ENCODE measurements at regions not wholly inside any gene's neighbourhood (a gene's known extent, or its start where the extent isn't known, plus 50 kb on each side); places are given as distances from the start of the nearest gene placed in this dataset.

- no peaks in the 10 kb centered on the region for H3K9me3 ChIP-seq (ENCODE audit: control insufficient read depth, low read depth, low read length)
- WGBS (ENCODE audit: insufficient coverage, low lambda C conversion rate): 100% methylated on average over 1 of the region's 1 CpG
- H3K4me3 ChIP-seq (ENCODE audit: low read length): no peak overlapping the region
- no peak for DNase-seq
- no peaks in the 10 kb centered on the region for H3K36me3 ChIP-seq (ENCODE audit: control insufficient read depth, insufficient read depth, low read length)
- H3K27ac ChIP-seq (ENCODE audit: low read length): no peak overlapping the region
- no peaks in the 10 kb centered on the region for H3K27me3 ChIP-seq (ENCODE audit: control insufficient read depth, insufficient read depth, low read length)
- no peaks in the 10 kb centered on the region for H3K4me1 ChIP-seq (ENCODE audit: control insufficient read depth, insufficient read depth, low read length)
Observed at GRCh38 chr4:137333031-137333430, 199.3 kb downstream of the PCDH18 start.

DNA sequence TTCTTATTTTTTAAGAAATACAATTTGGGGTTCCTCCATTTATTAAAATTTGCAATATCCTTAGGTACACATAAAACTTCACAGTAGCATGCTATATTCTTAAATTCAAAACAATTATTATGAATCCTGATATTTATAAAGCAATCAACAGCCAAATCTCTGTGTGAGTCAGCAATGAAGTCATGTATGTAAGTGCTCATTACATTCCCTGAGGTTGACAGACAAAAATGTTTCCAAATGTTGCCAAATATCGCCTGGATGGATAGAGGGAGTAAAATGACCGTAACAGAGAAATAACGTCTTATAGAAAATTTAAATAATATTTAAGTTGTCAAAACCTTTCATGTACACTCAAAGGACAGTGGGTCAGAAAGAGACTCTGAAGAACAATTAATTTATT lies 220.0 kb downstream of the PCDH18 start:
- WGBS (ENCODE audit: insufficient coverage, low lambda C conversion rate): 100% methylated on average over 3 of the region's 3 CpGs
- H3K4me3 ChIP-seq (ENCODE audit: low read length): no peak overlapping the region
- no peak for DNase-seq
- H3K27me3 ChIP-seq (ENCODE audit: control insufficient read depth, insufficient read depth, low read length): no peaks in the 10 kb centered on the region
- H3K4me1 ChIP-seq (ENCODE audit: control insufficient read depth, insufficient read depth, low read length): no peaks in the 10 kb centered on the region
- H3K9me3 ChIP-seq (ENCODE audit: control insufficient read depth, low read depth, low read length): no peaks in the 10 kb centered on the region
- H3K27ac ChIP-seq (ENCODE audit: low read length): no peak overlapping the region
- no peaks in the 10 kb centered on the region for H3K36me3 ChIP-seq (ENCODE audit: control insufficient read depth, insufficient read depth, low read length)

- H3K27me3 ChIP-seq (ENCODE audit: control insufficient read depth, insufficient read depth, low read length): no peaks in the 10 kb centered on the region
- H3K9me3 ChIP-seq (ENCODE audit: control insufficient read depth, low read depth, low read length): no peaks in the 10 kb centered on the region
- no peaks in the 10 kb centered on the region for H3K4me1 ChIP-seq (ENCODE audit: control insufficient read depth, insufficient read depth, low read length)
- no peaks in the 10 kb centered on the region for H3K36me3 ChIP-seq (ENCODE audit: control insufficient read depth, insufficient read depth, low read length)
- no peak for DNase-seq
- no peak overlapping the region for H3K4me3 ChIP-seq (ENCODE audit: low read length)
- 67% methylated on average over 1 of the region's 3 CpGs for WGBS (ENCODE audit: insufficient coverage, low lambda C conversion rate)
- H3K27ac ChIP-seq (ENCODE audit: low read length): no peak overlapping the region
Observed at GRCh38 chr4:137310593-137311490, 221.5 kb downstream of the PCDH18 start.

- no peaks in the 10 kb centered on the region for H3K27me3 ChIP-seq (ENCODE audit: control insufficient read depth, insufficient read depth, low read length)
- H3K9me3 ChIP-seq (ENCODE audit: control insufficient read depth, low read depth, low read length): no peaks in the 10 kb centered on the region
- no peak overlapping the region for H3K27ac ChIP-seq (ENCODE audit: low read length)
- H3K36me3 ChIP-seq (ENCODE audit: control insufficient read depth, insufficient read depth, low read length): no peaks in the 10 kb centered on the region
- no peaks in the 10 kb centered on the region for H3K4me1 ChIP-seq (ENCODE audit: control insufficient read depth, insufficient read depth, low read length)
- no peak overlapping the region for H3K4me3 ChIP-seq (ENCODE audit: low read length)
- DNase-seq: no peak
Observed at GRCh38 chr4:137310166-137310565, 222.1 kb downstream of the PCDH18 start.

DNA sequence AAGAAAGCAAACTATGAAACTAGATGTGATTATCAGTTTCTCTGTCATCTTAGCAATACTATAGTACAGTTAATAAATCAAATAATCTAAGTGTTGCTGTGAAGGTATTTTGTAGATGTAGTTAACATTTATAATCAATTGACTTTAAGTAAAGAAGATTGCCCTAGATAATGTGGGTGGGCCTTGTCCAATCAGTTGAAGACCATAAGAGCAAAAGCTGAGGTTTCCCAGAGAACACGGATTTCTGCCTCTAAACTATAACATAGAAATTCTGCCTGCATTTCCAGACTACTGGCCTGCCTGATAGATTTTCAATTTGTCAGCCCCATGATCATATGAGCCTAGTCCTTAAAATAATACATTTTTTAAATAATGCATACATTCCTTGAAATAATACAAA lies 222.9 kb downstream of the PCDH18 start:
- Histone ChIP-seq H3K27ac (ENCODE audit: low read length) (no peak overlapping the region), H3K36me3 (ENCODE audit: control insufficient read depth, insufficient read depth, low read length) (no peaks in the 10 kb centered on the region), H3K9me3 (ENCODE audit: control insufficient read depth, low read depth, low read length) (no peaks in the 10 kb centered on the region), H3K4me3 (ENCODE audit: low read length) (no peak overlapping the region), H3K27me3 (ENCODE audit: control insufficient read depth, insufficient read depth, low read length) (no peaks in the 10 kb centered on the region), H3K4me1 (ENCODE audit: control insufficient read depth, insufficient read depth, low read length) (no peaks in the 10 kb centered on the region)
- 86% methylated on average over 1 of the region's 1 CpG for WGBS (ENCODE audit: insufficient coverage, low lambda C conversion rate)
- no peak for DNase-seq

DNA sequence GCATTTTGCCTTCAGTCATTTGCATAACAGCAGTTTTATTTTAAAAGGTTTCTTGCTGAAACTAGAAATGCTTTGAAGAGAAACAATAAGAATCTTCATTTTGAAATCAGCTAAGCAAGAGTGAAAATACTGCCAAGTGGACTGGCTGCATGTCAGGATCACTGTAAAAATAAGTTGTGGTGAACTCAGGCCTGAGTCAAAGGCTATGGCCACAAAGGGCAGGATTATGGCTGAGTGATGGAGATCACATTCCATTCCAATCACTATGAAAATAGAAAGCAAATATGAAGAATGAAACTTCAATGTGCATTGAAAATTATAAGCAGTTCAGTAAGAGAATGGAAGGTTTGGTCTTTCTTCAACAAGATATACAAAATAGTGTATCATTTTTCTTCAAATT lies 224.5 kb downstream of the PCDH18 start:
- Histone ChIP-seq H3K9me3 (ENCODE audit: control insufficient read depth, low read depth, low read length) (no peaks in the 10 kb centered on the region), H3K4me1 (ENCODE audit: control insufficient read depth, insufficient read depth, low read length) (no peaks in the 10 kb centered on the region), H3K27me3 (ENCODE audit: control insufficient read depth, insufficient read depth, low read length) (no peaks in the 10 kb centered on the region), H3K36me3 (ENCODE audit: control insufficient read depth, insufficient read depth, low read length) (no peaks in the 10 kb centered on the region), H3K27ac (ENCODE audit: low read length) (no peak overlapping the region), H3K4me3 (ENCODE audit: low read length) (no peak overlapping the region)
- no peak for DNase-seq

- DNase-seq: no peak
- Histone ChIP-seq H3K9me3 (ENCODE audit: control insufficient read depth, low read depth, low read length) (no peaks in the 10 kb centered on the region), H3K36me3 (ENCODE audit: control insufficient read depth, insufficient read depth, low read length) (no peaks in the 10 kb centered on the region), H3K27me3 (ENCODE audit: control insufficient read depth, insufficient read depth, low read length) (no peaks in the 10 kb centered on the region), H3K4me1 (ENCODE audit: control insufficient read depth, insufficient read depth, low read length) (no peaks in the 10 kb centered on the region), H3K27ac (ENCODE audit: low read length) (no peak overlapping the region), H3K4me3 (ENCODE audit: low read length) (no peak overlapping the region)
Observed at GRCh38 chr4:137300776-137301175, 231.5 kb downstream of the PCDH18 start.

DNA sequence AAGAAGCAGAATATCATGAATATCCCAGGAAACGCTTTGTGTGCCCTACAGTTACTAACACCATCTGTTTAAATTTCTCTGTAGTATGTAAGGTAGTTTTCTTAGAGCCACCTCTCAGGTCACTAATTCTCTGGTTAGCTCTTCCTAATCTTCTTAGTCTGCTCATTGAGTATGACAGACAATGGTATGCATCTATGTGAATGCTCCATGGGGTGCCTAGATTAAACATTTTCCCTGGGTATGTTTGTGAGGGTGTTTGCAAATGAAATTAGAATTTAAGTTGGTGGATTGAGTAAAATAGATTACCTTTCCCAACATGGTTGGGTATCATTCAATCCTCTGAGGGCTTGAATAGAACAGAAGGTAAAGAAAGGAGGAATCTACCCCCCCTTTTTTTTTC lies 233.0 kb downstream of the PCDH18 start:
- no peak overlapping the region for H3K27ac ChIP-seq (ENCODE audit: low read length)
- no CpG with 5 or more reads among the region's 1 CpG for WGBS (ENCODE audit: insufficient coverage, low lambda C conversion rate)
- H3K4me1 ChIP-seq (ENCODE audit: control insufficient read depth, insufficient read depth, low read length): no peaks in the 10 kb centered on the region
- no peaks in the 10 kb centered on the region for H3K36me3 ChIP-seq (ENCODE audit: control insufficient read depth, insufficient read depth, low read length)
- H3K27me3 ChIP-seq (ENCODE audit: control insufficient read depth, insufficient read depth, low read length): no peaks in the 10 kb centered on the region
- no peak overlapping the region for H3K4me3 ChIP-seq (ENCODE audit: low read length)
- no peaks in the 10 kb centered on the region for H3K9me3 ChIP-seq (ENCODE audit: control insufficient read depth, low read depth, low read length)
- DNase-seq: no peak

DNA sequence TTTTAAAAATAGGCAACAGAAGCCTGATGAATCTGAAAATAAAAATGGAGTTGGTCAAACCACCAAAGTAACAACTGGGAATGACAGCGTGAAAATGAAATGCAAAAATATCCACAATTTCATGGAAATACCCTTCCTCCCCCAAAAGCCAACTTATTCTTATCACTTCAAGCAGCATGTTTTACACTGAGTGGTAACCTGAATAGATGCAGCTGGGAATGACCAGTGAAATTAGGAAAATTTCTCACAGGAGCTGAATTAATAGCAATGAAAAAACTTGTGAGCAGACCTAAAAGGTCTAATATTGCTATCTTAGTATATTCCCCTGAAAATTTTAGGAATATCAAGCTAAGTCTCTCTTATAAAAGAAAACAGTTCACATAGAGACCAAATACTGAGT lies 239.0 kb downstream of the PCDH18 start:
- WGBS (ENCODE audit: insufficient coverage, low lambda C conversion rate): no CpG with 5 or more reads among the region's 1 CpG
- Histone ChIP-seq H3K4me3 (ENCODE audit: low read length) (no peak overlapping the region), H3K27ac (ENCODE audit: low read length) (no peak overlapping the region), H3K4me1 (ENCODE audit: control insufficient read depth, insufficient read depth, low read length) (no peaks in the 10 kb centered on the region), H3K9me3 (ENCODE audit: control insufficient read depth, low read depth, low read length) (no peaks in the 10 kb centered on the region), H3K36me3 (ENCODE audit: control insufficient read depth, insufficient read depth, low read length) (no peaks in the 10 kb centered on the region), H3K27me3 (ENCODE audit: control insufficient read depth, insufficient read depth, low read length) (no peaks in the 10 kb centered on the region)
- DNase-seq: no peak

- no peaks in the 10 kb centered on the region for H3K27me3 ChIP-seq (ENCODE audit: control insufficient read depth, insufficient read depth, low read length)
- no peaks in the 10 kb centered on the region for H3K9me3 ChIP-seq (ENCODE audit: control insufficient read depth, low read depth, low read length)
- no peak for DNase-seq
- no peaks in the 10 kb centered on the region for H3K36me3 ChIP-seq (ENCODE audit: control insufficient read depth, insufficient read depth, low read length)
- no peak overlapping the region for H3K4me3 ChIP-seq (ENCODE audit: low read length)
- no peaks in the 10 kb centered on the region for H3K4me1 ChIP-seq (ENCODE audit: control insufficient read depth, insufficient read depth, low read length)
- no peak overlapping the region for H3K27ac ChIP-seq (ENCODE audit: low read length)
Observed at GRCh38 chr4:137283737-137284136, 248.6 kb downstream of the PCDH18 start.

DNA sequence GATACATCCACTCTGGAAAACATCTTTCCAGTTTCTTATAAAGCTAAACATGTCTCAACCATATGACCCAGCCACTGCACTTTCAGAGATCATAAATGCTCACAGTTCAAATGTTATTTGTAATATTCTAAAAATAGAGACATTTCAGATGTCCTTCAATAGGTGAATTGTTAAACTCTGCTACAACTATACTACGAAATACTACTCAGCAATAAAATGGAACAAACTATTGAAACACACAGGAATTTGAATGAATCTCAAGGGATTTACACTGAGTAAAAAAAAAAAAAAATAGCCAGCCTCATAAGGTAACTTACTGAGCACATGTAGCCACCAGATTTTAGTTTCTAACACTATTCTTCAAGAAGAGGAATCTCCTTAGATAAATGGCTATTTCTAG lies 253.9 kb downstream of the PCDH18 start:
- Histone ChIP-seq H3K4me3 (ENCODE audit: low read length) (no peak overlapping the region), H3K36me3 (ENCODE audit: control insufficient read depth, insufficient read depth, low read length) (no peaks in the 10 kb centered on the region), H3K27ac (ENCODE audit: low read length) (no peak overlapping the region), H3K4me1 (ENCODE audit: control insufficient read depth, insufficient read depth, low read length) (no peaks in the 10 kb centered on the region), H3K27me3 (ENCODE audit: control insufficient read depth, insufficient read depth, low read length) (no peaks in the 10 kb centered on the region), H3K9me3 (ENCODE audit: control insufficient read depth, low read depth, low read length) (no peaks in the 10 kb centered on the region)
- no peak for DNase-seq
- 100% methylated on average over 1 of the region's 1 CpG for WGBS (ENCODE audit: insufficient coverage, low lambda C conversion rate)
